Osteoblast (primary cell): ENCODE measurements at regions not wholly inside any gene's neighbourhood (a gene's known extent, or its start where the extent isn't known, plus 50 kb on each side); places are given as distances from the start of the nearest gene placed in this dataset.

ENCODE experiments used
- DNase-seq: peaks from one replicate; pipeline ENCODE4 v3.0.0; 2011; ENCODE audit warnings: low spot score, mixed read lengths; ENCODE audit not compliant: insufficient read length; ENCODE audit errors: missing footprints
- H2AFZ ChIP-seq: 2 replicates; pipeline ENCODE4 v1.6.0; 2011; ENCODE audit warnings: mild to moderate bottlenecking, low read length
- H3K27ac ChIP-seq: 2 replicates; pipeline ENCODE4 v1.5.1; 2011; ENCODE audit warnings: mild to moderate bottlenecking, low read depth, low read length, moderate library complexity
- H3K27me3 ChIP-seq: 2 replicates; pipeline ENCODE4 v1.6.0; 2012; ENCODE audit warnings: mild to moderate bottlenecking, control low read depth, inconsistent platforms, low read length, moderate library complexity; ENCODE audit not compliant: insufficient read depth
- H3K36me3 ChIP-seq: 2 replicates; pipeline ENCODE4 v1.5.1; 2011; ENCODE audit warnings: mild to moderate bottlenecking, low read length, control low read depth, moderate library complexity; ENCODE audit not compliant: insufficient read depth
- H3K4me1 ChIP-seq: 2 replicates; pipeline ENCODE4 v1.5.1; 2011; ENCODE audit warnings: mild to moderate bottlenecking, low read length, control low read depth, moderate library complexity; ENCODE audit not compliant: insufficient read depth
- H3K4me2 ChIP-seq: 2 replicates; pipeline ENCODE4 v1.6.0; 2011; ENCODE audit warnings: mild to moderate bottlenecking, low read length; ENCODE audit not compliant: insufficient read depth
- H3K4me3 ChIP-seq: fragments of 200-600 bp; sonication (generic); 3 replicates; pipeline ENCODE4 v1.5.1; 2012; ENCODE audit warnings: mild to moderate bottlenecking, low read length, inconsistent platforms; ENCODE audit not compliant: insufficient read depth
- H3K79me2 ChIP-seq: 2 replicates; pipeline ENCODE4 v1.6.0; 2012; ENCODE audit warnings: mild to moderate bottlenecking, low read length, control low read depth, inconsistent platforms; ENCODE audit not compliant: insufficient read depth
- H3K9me3 ChIP-seq: 2 replicates; pipeline ENCODE4 v1.5.1; 2011; ENCODE audit warnings: low read depth, low read length, control low read depth
- H4K20me1 ChIP-seq: 2 replicates; pipeline ENCODE4 v1.6.0; 2012; ENCODE audit warnings: mild to moderate bottlenecking, low read length, control low read depth; ENCODE audit not compliant: insufficient read depth
- TF ChIP-seq, protein P1 (sequence below): IDR thresholded peaks from 2 replicates; pipeline ENCODE4 v1.5.1; 2011; ENCODE audit warnings: mild to moderate bottlenecking, low read depth, low read length, moderate library complexity; ENCODE audit errors: extremely low read depth

DNA sequence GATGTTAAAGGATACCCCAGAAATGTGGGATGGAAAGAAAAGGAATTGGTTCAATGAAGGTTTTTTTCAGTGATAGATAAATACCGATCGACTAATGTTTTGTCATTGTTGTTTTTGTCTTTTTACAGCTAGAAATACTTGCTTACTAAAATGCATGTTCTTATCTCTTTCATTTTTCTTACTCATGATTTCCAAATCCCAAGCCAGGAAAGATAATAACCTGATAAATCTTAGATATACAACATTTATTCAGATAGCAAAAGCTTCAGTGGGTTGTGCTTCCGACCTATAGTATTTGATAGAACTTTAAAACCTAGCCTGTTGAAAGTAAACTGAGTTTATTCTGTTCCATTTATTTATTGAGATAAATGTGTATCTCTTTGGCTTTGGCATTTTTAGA lies 187.5 kb downstream of the EDN1 start:
- Histone ChIP-seq H3K79me2 (no peaks in the 10 kb centered on the region), H3K27me3 (no peaks in the 10 kb centered on the region), H3K27ac (no peak overlapping the region), H3K4me1 (peaks cover 8% of the 10 kb centered on the region), H3K9me3 (no peaks in the 10 kb centered on the region), H2AFZ (no peak overlapping the region), H3K36me3 (no peaks in the 10 kb centered on the region), H4K20me1 (no peaks in the 10 kb centered on the region), H3K4me3 (no peak overlapping the region), H3K4me2 (no peak overlapping the region)
- TF ChIP-seq, protein P1, sequence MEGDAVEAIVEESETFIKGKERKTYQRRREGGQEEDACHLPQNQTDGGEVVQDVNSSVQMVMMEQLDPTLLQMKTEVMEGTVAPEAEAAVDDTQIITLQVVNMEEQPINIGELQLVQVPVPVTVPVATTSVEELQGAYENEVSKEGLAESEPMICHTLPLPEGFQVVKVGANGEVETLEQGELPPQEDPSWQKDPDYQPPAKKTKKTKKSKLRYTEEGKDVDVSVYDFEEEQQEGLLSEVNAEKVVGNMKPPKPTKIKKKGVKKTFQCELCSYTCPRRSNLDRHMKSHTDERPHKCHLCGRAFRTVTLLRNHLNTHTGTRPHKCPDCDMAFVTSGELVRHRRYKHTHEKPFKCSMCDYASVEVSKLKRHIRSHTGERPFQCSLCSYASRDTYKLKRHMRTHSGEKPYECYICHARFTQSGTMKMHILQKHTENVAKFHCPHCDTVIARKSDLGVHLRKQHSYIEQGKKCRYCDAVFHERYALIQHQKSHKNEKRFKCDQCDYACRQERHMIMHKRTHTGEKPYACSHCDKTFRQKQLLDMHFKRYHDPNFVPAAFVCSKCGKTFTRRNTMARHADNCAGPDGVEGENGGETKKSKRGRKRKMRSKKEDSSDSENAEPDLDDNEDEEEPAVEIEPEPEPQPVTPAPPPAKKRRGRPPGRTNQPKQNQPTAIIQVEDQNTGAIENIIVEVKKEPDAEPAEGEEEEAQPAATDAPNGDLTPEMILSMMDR = no peak
- DNase-seq = no peak

DNA sequence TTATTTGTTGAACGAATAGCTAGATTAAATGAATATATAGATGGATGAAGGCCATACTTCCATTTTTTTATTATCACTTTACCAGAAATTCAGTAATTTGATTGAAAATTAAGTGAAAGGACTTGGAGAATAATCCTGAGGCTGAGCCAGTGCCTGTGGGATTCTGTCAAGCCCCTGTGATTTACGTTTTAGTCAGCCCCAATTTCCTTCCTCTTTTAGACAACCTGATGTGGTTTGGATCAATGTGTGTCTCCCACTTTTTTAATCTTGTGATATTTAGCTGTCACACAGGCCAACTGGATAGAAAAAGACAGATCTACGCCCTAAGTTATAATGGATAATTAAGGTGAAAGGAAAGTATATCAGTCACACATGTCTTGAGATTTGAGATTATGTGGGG lies 188.8 kb downstream of the EDN1 start:
- H4K20me1 ChIP-seq = no peaks in the 10 kb centered on the region
- no peak overlapping the region for H3K4me3 ChIP-seq
- no peak for DNase-seq
- H3K79me2 ChIP-seq = no peaks in the 10 kb centered on the region
- H3K27ac ChIP-seq = no peak overlapping the region
- H3K4me2 ChIP-seq = no peak overlapping the region
- H3K4me1 ChIP-seq = peaks cover 14% of the 10 kb centered on the region
- TF ChIP-seq, protein P1 = no peak
- H3K9me3 ChIP-seq = no peaks in the 10 kb centered on the region
- H3K27me3 ChIP-seq = no peaks in the 10 kb centered on the region
- no peak overlapping the region for H2AFZ ChIP-seq
- H3K36me3 ChIP-seq = no peaks in the 10 kb centered on the region

DNA sequence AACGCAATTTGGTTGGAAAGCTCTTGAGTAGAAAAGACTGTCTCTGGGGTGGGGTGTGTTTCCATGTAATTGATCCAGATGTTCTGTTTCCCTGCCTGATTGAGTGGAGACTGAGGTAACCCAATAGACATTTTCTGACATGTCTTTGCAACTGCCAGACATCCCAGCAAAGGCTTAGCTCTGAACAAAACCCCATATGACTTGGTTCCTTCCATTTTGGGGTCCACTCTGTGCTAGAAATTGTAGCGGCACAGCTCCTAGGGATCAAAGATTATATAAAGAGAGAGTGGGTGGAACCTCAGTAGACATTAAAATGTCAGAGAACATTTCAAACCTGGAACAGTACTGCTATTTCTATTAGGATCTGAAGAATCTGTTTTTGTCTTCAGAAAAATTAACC lies 189.3 kb downstream of the EDN1 start:
- Histone ChIP-seq H3K36me3 (no peaks in the 10 kb centered on the region), H3K79me2 (no peaks in the 10 kb centered on the region), H3K9me3 (no peaks in the 10 kb centered on the region), H3K4me1 (peaks cover 14% of the 10 kb centered on the region), H3K27ac (no peak overlapping the region), H4K20me1 (no peaks in the 10 kb centered on the region), H3K4me2 (no peak overlapping the region), H3K4me3 (no peak overlapping the region), H2AFZ (peak overlapping the region; percentile 48), H3K27me3 (no peaks in the 10 kb centered on the region)
- DNase-seq = no peak
- TF ChIP-seq, protein P1 = no peak

- H3K27ac ChIP-seq = no peak overlapping the region
Measured at GRCh38 chr6:12479881-12480280, 189.7 kb downstream of the EDN1 start.

More at GRCh38 chr6:12479881-12480280, 189.7 kb downstream of the EDN1 start:
- Histone ChIP-seq H3K27me3 (no peaks in the 10 kb centered on the region), H3K4me3 (no peak overlapping the region), H3K9me3 (no peaks in the 10 kb centered on the region), H3K4me2 (no peak overlapping the region), H2AFZ (peak overlapping the region; percentile 48), H3K79me2 (no peaks in the 10 kb centered on the region), H4K20me1 (no peaks in the 10 kb centered on the region), H3K4me1 (peaks cover 14% of the 10 kb centered on the region), H3K36me3 (no peaks in the 10 kb centered on the region)
- no peak for DNase-seq
- TF ChIP-seq, protein P1 = no peak
